Uterus (tissue), 2 donors: ENCODE measurements at regions not wholly inside any gene's neighbourhood (a gene's known extent, or its start where the extent isn't known, plus 50 kb on each side); places are given as distances from the start of the nearest gene placed in this dataset.

Experiments used
- POLR2A ChIP-seq, 2 donors: fragments of 450-650 bp; IDR thresholded peaks; one replicate each; pipeline ENCODE4 v1.6.1; 2016; ENCODE audit warnings: antibody characterized with exemption in 2 of 2, mild to moderate bottlenecking in 1 of 2, moderate library complexity in 1 of 2
- TF ChIP-seq, protein P1 (sequence below), 4 experiments: fragments of 200-600 bp in 2 of 4; fragments of 450-650 bp in 2 of 4; sonication (generic) in 2 of 4; IDR thresholded peaks; one replicate each; pipeline ENCODE4 v1.5.1; 2016 to 2019; ENCODE audit warnings: antibody characterized with exemption in 4 of 4, mild to moderate bottlenecking in 2 of 4, moderate library complexity in 1 of 4

DNA sequence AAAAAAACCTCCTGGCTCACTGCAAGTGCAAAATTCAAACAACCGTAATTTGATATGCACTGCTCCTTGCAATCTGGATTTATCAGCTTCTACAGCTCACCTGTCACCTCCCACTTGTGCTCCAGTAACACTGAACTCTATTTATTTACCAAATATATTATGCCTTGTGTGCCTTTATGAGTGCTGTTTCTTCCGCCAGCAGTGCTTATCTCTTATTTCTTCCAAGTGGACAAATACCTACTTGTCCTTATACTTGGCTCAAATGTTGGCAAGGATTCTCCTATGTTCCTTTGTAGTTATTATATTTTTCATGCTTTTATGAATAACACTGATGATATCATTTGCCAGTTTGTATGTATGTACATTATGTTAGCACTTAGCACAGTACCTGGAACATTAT, 145.7 kb upstream of the ARRDC3 start:
- TF ChIP-seq, protein P1, sequence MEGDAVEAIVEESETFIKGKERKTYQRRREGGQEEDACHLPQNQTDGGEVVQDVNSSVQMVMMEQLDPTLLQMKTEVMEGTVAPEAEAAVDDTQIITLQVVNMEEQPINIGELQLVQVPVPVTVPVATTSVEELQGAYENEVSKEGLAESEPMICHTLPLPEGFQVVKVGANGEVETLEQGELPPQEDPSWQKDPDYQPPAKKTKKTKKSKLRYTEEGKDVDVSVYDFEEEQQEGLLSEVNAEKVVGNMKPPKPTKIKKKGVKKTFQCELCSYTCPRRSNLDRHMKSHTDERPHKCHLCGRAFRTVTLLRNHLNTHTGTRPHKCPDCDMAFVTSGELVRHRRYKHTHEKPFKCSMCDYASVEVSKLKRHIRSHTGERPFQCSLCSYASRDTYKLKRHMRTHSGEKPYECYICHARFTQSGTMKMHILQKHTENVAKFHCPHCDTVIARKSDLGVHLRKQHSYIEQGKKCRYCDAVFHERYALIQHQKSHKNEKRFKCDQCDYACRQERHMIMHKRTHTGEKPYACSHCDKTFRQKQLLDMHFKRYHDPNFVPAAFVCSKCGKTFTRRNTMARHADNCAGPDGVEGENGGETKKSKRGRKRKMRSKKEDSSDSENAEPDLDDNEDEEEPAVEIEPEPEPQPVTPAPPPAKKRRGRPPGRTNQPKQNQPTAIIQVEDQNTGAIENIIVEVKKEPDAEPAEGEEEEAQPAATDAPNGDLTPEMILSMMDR (IDR thresholded peaks at IDR 0.05), result no peak
- no peak for TF ChIP-seq POLR2A (IDR thresholded peaks at IDR 0.05)
